ENCODE measurements at regions not wholly inside any gene's neighbourhood (a gene's known extent, or its start where the extent isn't known, plus 50 kb on each side); places are given as distances from the start of the nearest gene placed in this dataset.

DNA sequence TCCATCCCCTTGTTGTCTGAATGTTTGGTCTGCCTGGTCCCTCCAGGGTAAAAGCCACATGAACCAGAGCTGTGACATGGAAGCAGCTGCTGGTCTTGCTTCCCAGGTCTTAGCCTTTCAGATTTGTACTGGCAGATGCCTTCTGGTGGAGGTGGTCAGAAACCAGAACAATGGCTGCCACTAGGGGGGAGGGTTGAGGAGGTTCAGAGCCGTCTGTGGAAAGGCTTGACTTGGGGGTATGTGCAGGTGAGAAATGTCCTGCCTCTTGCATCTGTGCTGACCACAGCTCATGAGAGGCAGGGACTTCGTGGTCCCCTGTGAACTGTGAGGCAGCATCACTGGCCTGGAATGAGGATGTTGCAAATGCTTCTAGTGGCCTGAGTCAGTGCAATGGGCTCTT lies 144.2 kb upstream of the WDR1 start:
- H3K27me3 ChIP-seq (ENCODE audit: control insufficient read depth in 1 of 2, insufficient read depth in 2 of 2, low read length in 1 of 2) = no peaks in the 10 kb centered on the region
- 51 to 64% methylated on average over 2 of the region's 2 CpGs for WGBS, 2 donors
- no peak overlapping the region for H3K27ac ChIP-seq (ENCODE audit: low read depth in 1 of 2, low read length in 2 of 2)
- DNase-seq = no peak
- H3K4me3 ChIP-seq (ENCODE audit: low read length in 2 of 2) = no peak overlapping the region
- no peak for ATAC-seq (ENCODE audit: low FRiP score)
- no peaks in the 10 kb centered on the region for H3K4me1 ChIP-seq (ENCODE audit: control insufficient read depth in 1 of 2, insufficient read depth in 2 of 2, low read length in 2 of 2)
- H3K9me3 ChIP-seq (ENCODE audit: control insufficient read depth, low read length) = peaks cover 5% of the 10 kb centered on the region
- intact Hi-C loops (cut with DNase I) = no loop called here
- no peaks in the 10 kb centered on the region for H3K36me3 ChIP-seq (ENCODE audit: control insufficient read depth in 1 of 2, insufficient read depth in 2 of 2, low read length in 1 of 2)

DNA sequence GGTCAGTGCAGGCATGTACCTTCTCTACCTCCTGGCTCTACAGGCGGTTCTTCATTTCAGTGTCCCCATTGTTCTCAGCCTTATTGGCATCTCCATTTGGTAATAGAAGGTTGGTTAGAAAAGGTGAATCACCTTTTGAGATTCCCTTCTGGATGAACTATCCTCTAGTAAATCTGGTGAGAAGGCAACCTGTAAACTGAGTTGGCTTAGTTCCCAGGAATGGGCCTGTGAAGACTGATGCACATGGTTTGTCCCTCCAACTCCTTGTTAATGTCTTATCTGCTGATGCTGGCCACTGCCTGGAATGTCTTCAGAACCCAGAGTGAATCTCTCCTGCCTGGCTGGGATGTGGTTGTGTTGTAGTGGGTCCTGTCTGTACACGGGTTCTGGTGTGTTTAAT lies 143.4 kb upstream of the WDR1 start:
- no peaks in the 10 kb centered on the region for H3K27me3 ChIP-seq (ENCODE audit: control insufficient read depth in 1 of 2, insufficient read depth in 2 of 2, low read length in 1 of 2)
- no peak overlapping the region for H3K27ac ChIP-seq (ENCODE audit: low read depth in 1 of 2, low read length in 2 of 2)
- no peaks in the 10 kb centered on the region for H3K36me3 ChIP-seq (ENCODE audit: control insufficient read depth in 1 of 2, insufficient read depth in 2 of 2, low read length in 1 of 2)
- WGBS, 2 donors = 82% methylated on average over 2 of the region's 2 CpGs
- no peak overlapping the region for H3K4me3 ChIP-seq (ENCODE audit: low read length in 2 of 2)
- DNase-seq (no peak), ATAC-seq (ENCODE audit: low FRiP score) (no peak)
- intact Hi-C loops (cut with DNase I) = no loop called here
- no peaks in the 10 kb centered on the region for H3K4me1 ChIP-seq (ENCODE audit: control insufficient read depth in 1 of 2, insufficient read depth in 2 of 2, low read length in 2 of 2)
- H3K9me3 ChIP-seq (ENCODE audit: control insufficient read depth, low read length) = peaks cover 5% of the 10 kb centered on the region

GRCh38 chr4:10256203-10256602 lies 139.6 kb upstream of the WDR1 start:
- intact Hi-C loops (cut with DNase I) = no loop called here
- WGBS, 2 donors = 51 to 55% methylated on average over 3 of the region's 3 CpGs
- ATAC-seq (ENCODE audit: low FRiP score) = no peak

DNA sequence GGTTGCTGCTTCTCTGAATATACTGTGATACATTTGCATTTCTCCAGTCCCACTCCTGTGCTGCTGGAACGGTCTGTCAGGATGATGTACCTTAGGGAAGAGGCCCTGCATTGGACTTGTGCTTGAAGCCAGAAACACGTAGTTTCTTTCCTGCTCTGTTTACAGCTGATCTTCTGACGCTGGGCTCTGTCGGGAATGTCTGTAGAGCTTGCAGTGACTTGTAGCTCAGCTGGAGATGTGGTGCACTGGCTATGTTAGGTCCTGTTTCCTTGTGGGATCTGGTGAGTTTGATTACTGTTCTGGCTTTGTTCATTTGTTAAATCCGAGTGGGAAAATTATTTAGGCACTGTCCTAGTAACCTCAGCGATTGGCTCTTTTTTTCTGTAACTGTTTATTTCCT lies 137.2 kb upstream of the WDR1 start:
- Histone ChIP-seq H3K27me3 (ENCODE audit: control insufficient read depth in 1 of 2, insufficient read depth in 2 of 2, low read length in 1 of 2) (no peaks in the 10 kb centered on the region), H3K4me1 (ENCODE audit: control insufficient read depth in 1 of 2, insufficient read depth in 2 of 2, low read length in 2 of 2) (no peaks in the 10 kb centered on the region), H3K27ac (ENCODE audit: low read depth in 1 of 2, low read length in 2 of 2) (no peak overlapping the region), H3K4me3 (ENCODE audit: low read length in 2 of 2) (no peak overlapping the region), H3K36me3 (ENCODE audit: control insufficient read depth in 1 of 2, insufficient read depth in 2 of 2, low read length in 1 of 2) (no peaks in the 10 kb centered on the region), H3K9me3 (ENCODE audit: control insufficient read depth, low read length) (peaks cover 1% of the 10 kb centered on the region)
- intact Hi-C loops (cut with DNase I) = no loop called here
- WGBS, 2 donors = 65 to 75% methylated on average over 6 of the region's 6 CpGs
- ATAC-seq (ENCODE audit: low FRiP score) (no peak), DNase-seq (no peak)

More at GRCh38 chr4:10256203-10256602, 139.6 kb upstream of the WDR1 start:
- peaks cover 2% of the 10 kb centered on the region for H3K9me3 ChIP-seq (ENCODE audit: control insufficient read depth, low read length)
- H3K4me1 ChIP-seq (ENCODE audit: control insufficient read depth in 1 of 2, insufficient read depth in 2 of 2, low read length in 2 of 2) = no peaks in the 10 kb centered on the region
- H3K36me3 ChIP-seq (ENCODE audit: control insufficient read depth in 1 of 2, insufficient read depth in 2 of 2, low read length in 1 of 2) = no peaks in the 10 kb centered on the region
- H3K27ac ChIP-seq (ENCODE audit: low read depth in 1 of 2, low read length in 2 of 2) = no peak overlapping the region
- no peak for DNase-seq
- no peak overlapping the region for H3K4me3 ChIP-seq (ENCODE audit: low read length in 2 of 2)
- H3K27me3 ChIP-seq (ENCODE audit: control insufficient read depth in 1 of 2, insufficient read depth in 2 of 2, low read length in 1 of 2) = no peaks in the 10 kb centered on the region

DNA sequence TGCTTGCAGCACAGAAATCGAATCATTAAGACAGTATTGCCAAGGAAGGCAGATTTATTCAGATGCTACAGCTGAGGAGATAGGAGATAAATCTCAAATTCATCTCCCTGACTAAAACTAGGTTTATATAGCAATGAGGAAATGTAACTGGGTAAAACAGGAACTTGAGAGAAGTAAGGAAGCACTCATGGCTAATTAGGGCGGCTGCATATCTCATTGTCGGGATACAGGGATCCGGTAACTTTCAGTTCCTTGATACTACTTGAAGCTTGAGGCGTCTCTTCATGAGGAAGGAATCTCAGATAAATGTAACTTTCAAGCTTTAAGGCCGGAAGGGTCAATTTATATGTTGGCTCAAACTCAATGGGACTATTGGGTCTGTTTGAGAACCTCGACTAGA lies 129.2 kb upstream of the WDR1 start:
- no peaks in the 10 kb centered on the region for H3K36me3 ChIP-seq (ENCODE audit: control insufficient read depth in 1 of 2, insufficient read depth in 2 of 2, low read length in 1 of 2)
- DNase-seq (no peak), ATAC-seq (ENCODE audit: low FRiP score) (no peak)
- no peak overlapping the region for H3K27ac ChIP-seq (ENCODE audit: low read depth in 1 of 2, low read length in 2 of 2)
- no peaks in the 10 kb centered on the region for H3K4me1 ChIP-seq (ENCODE audit: control insufficient read depth in 1 of 2, insufficient read depth in 2 of 2, low read length in 2 of 2)
- 85 to 90% methylated on average over 7 of the region's 7 CpGs for whole genome bisulfite sequencing, 2 donors
- H3K4me3 ChIP-seq (ENCODE audit: low read length in 2 of 2) = no peak overlapping the region
- intact Hi-C loops (cut with DNase I) = no loop called here
- no peaks in the 10 kb centered on the region for H3K9me3 ChIP-seq (ENCODE audit: control insufficient read depth, low read length)
- H3K27me3 ChIP-seq (ENCODE audit: control insufficient read depth in 1 of 2, insufficient read depth in 2 of 2, low read length in 1 of 2) = no peaks in the 10 kb centered on the region

DNA sequence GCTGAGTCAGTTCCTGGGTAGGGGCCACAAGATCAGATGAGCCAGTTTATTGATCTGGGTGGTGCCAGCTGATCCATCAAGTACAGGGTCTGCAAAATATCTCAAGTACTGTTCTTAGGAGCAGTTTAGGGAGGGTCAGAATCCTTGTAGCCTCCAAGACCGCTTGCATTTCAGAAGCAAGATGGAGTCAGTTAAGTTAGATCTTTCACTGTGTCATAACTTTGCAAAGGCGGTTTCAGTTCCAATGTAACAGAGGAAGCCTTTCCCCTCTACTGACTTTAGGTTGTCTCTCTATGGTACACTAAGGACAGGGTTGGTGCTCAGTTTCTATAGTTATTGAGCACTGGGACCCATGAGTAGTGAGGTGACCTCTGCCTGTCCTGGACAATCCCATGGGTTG lies 127.3 kb upstream of the WDR1 start:
- Histone ChIP-seq H3K9me3 (ENCODE audit: control insufficient read depth, low read length) (no peaks in the 10 kb centered on the region), H3K4me1 (ENCODE audit: control insufficient read depth in 1 of 2, insufficient read depth in 2 of 2, low read length in 2 of 2) (no peaks in the 10 kb centered on the region), H3K27ac (ENCODE audit: low read depth in 1 of 2, low read length in 2 of 2) (no peak overlapping the region), H3K4me3 (ENCODE audit: low read length in 2 of 2) (no peak overlapping the region), H3K36me3 (ENCODE audit: control insufficient read depth in 1 of 2, insufficient read depth in 2 of 2, low read length in 1 of 2) (no peaks in the 10 kb centered on the region), H3K27me3 (ENCODE audit: control insufficient read depth in 1 of 2, insufficient read depth in 2 of 2, low read length in 1 of 2) (no peaks in the 10 kb centered on the region)
- intact Hi-C loops (cut with DNase I) = no loop called here
- WGBS, 2 donors = 86 to 90% methylated on average over 2 of the region's 2 CpGs
- DNase-seq = no peak
- no peak for ATAC-seq (ENCODE audit: low FRiP score)

- 0% methylated on average over 1 of the region's 1 CpG for WGBS, 2 donors
- H3K27ac ChIP-seq (ENCODE audit: low read depth in 1 of 2, low read length in 2 of 2) = no peak overlapping the region
- H3K4me3 ChIP-seq (ENCODE audit: low read length in 2 of 2) = no peak overlapping the region
- H3K9me3 ChIP-seq (ENCODE audit: control insufficient read depth, low read length) = no peaks in the 10 kb centered on the region
- ATAC-seq (ENCODE audit: low FRiP score) = no peak
- H3K36me3 ChIP-seq (ENCODE audit: control insufficient read depth in 1 of 2, insufficient read depth in 2 of 2, low read length in 1 of 2) = no peaks in the 10 kb centered on the region
- no peaks in the 10 kb centered on the region for H3K27me3 ChIP-seq (ENCODE audit: control insufficient read depth in 1 of 2, insufficient read depth in 2 of 2, low read length in 1 of 2)
- no peaks in the 10 kb centered on the region for H3K4me1 ChIP-seq (ENCODE audit: control insufficient read depth in 1 of 2, insufficient read depth in 2 of 2, low read length in 2 of 2)
- no peak for DNase-seq
- intact Hi-C loops (cut with DNase I) = no loop called here
Observed at GRCh38 chr4:10240691-10241090, 124.1 kb upstream of the WDR1 start.

- ATAC-seq (ENCODE audit: low FRiP score) (no peak), DNase-seq (no peak)
- Histone ChIP-seq H3K27me3 (ENCODE audit: control insufficient read depth in 1 of 2, insufficient read depth in 2 of 2, low read length in 1 of 2) (no peaks in the 10 kb centered on the region), H3K36me3 (ENCODE audit: control insufficient read depth in 1 of 2, insufficient read depth in 2 of 2, low read length in 1 of 2) (no peaks in the 10 kb centered on the region), H3K4me3 (ENCODE audit: low read length in 2 of 2) (no peak overlapping the region), H3K27ac (ENCODE audit: low read depth in 1 of 2, low read length in 2 of 2) (no peak overlapping the region), H3K9me3 (ENCODE audit: control insufficient read depth, low read length) (no peaks in the 10 kb centered on the region), H3K4me1 (ENCODE audit: control insufficient read depth in 1 of 2, insufficient read depth in 2 of 2, low read length in 2 of 2) (no peaks in the 10 kb centered on the region)
- intact Hi-C loops (cut with DNase I) = no loop called here
- WGBS, 2 donors = 84% methylated on average over 7 of the region's 7 CpGs
Observed at GRCh38 chr4:10239982-10240654, 123.5 kb upstream of the WDR1 start.

GRCh38 chr4:10237131-10237530 lies 120.5 kb upstream of the WDR1 start:
- H3K4me1 ChIP-seq (ENCODE audit: control insufficient read depth in 1 of 2, insufficient read depth in 2 of 2, low read length in 2 of 2) = no peaks in the 10 kb centered on the region
- H3K27me3 ChIP-seq (ENCODE audit: control insufficient read depth in 1 of 2, insufficient read depth in 2 of 2, low read length in 1 of 2) = no peaks in the 10 kb centered on the region
- ATAC-seq (ENCODE audit: low FRiP score) (no peak), DNase-seq (no peak)
- WGBS, 2 donors = 74 to 78% methylated on average over 1 of the region's 1 CpG
- intact Hi-C loops (cut with DNase I) = no loop called here
- H3K36me3 ChIP-seq (ENCODE audit: control insufficient read depth in 1 of 2, insufficient read depth in 2 of 2, low read length in 1 of 2) = no peaks in the 10 kb centered on the region
- H3K27ac ChIP-seq (ENCODE audit: low read depth in 1 of 2, low read length in 2 of 2) = no peak overlapping the region
- H3K4me3 ChIP-seq (ENCODE audit: low read length in 2 of 2) = no peak overlapping the region
- H3K9me3 ChIP-seq (ENCODE audit: control insufficient read depth, low read length) = no peaks in the 10 kb centered on the region
